ENCODE measurements at regions not wholly inside any gene's neighbourhood (a gene's known extent, or its start where the extent isn't known, plus 50 kb on each side); places are given as distances from the start of the nearest gene placed in this dataset.
A peak's percentile ranks its signal among the peaks of the same experiment; 100 is the strongest.
"Not testable (repeated sequence)": the region's sequence is repeated elsewhere in the genome, so short reads cannot be mapped to it uniquely, and the experiment has no call there.

DNA sequence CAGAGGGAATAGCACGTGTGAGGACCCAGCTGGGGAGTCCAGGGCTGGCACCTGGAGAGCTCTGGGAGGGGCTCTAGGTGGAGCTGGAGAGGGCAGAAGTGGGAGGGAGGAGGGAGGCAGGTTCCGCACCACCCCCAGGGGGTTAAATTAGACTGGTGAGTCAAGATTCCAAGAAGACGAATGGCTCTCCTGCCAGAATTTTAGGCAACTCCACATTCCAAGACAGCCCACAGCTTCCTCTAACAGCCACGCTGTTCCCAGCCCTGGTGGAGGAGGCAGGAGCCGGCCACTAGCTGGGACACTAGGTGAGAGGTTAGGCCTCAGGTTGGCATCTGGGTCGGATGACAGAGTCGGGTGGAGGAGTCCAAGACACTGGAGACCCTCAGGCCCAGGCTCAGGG lies 60.2 kb downstream of the TFAP2C start:
- no peak for DNase-seq

- peak; percentile 30 for DNase-seq
Observed at GRCh38 chr20:56689852-56690485, 60.9 kb downstream of the TFAP2C start.

- peak; percentile 66 for DNase-seq
Observed at GRCh38 chr20:56690531-56691175, 61.5 kb downstream of the TFAP2C start.

- DNase-seq: no peak
Observed at GRCh38 chr20:56691325-56691998, 62.4 kb downstream of the TFAP2C start.

GRCh38 chr20:56693217-56693616 lies 64.1 kb downstream of the TFAP2C start:
- DNase-seq: no peak

GRCh38 chr20:56697476-56697875 lies 68.4 kb downstream of the TFAP2C start:
- DNase-seq: no peak

DNA sequence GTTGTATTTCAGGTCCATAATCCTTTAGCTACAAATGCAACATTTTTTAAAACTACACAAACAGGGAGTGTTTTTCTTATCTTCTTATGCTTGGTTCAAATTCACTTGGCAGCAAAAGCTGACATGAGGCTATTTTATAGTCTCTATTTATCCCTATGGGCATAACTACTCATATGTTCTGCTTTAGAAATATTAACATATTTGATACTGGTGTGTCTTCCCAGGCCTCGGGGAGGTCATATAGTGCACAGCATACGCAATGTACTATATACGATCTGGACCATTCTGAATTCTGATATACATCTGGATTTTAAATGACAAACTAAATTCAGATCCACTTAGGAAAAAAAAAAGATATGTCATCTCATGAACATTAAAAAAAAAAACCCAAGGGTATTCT lies 69.2 kb downstream of the TFAP2C start:
- DNase-seq: no peak

DNA sequence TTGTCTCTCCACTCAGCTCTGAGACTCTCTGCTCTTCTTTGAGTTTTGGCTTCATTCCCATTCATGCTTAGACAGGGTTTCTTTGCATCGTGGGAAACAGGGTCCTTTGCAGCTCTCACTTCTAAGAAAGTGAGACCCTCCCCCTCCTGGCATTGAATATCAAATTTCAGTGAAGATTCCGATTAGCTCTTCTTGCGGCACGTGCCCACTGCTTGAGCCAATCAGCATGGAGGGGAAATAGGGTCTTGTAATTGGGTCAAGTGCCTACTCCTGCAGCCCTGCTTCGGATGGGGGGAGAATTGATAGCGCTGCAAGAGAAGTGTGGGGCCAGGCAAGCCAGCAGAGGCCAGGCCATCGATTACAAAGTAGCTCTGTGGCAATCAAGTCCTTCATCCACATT lies 69.6 kb downstream of the TFAP2C start:
- DNase-seq: no peak

- DNase-seq: peak; percentile 54
Observed at GRCh38 chr20:56702931-56703840, 74.1 kb downstream of the TFAP2C start.

- DNase-seq: no peak
Observed at GRCh38 chr20:56706867-56707360, 77.8 kb downstream of the TFAP2C start.

DNA sequence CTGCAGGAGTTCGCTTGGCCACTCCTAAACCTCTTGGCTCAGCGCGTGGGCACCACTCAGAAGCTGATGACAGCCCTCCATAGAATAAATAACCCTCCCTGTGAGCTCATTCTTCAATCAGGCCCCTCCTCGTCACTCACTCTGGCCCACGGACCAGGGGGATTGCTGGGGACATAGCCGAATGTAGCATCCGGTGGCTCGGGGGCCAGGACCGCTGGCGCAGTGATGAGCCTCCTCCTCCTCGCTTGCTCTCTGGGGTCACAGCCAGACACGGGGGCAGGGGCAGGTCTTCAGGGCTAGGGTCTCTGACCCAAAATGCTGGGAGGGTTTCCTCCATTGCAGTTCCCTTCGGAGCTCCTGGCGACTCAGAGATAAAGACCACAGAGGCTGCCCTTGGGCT lies 79.9 kb downstream of the TFAP2C start:
- DNase-seq: no peak

DNA sequence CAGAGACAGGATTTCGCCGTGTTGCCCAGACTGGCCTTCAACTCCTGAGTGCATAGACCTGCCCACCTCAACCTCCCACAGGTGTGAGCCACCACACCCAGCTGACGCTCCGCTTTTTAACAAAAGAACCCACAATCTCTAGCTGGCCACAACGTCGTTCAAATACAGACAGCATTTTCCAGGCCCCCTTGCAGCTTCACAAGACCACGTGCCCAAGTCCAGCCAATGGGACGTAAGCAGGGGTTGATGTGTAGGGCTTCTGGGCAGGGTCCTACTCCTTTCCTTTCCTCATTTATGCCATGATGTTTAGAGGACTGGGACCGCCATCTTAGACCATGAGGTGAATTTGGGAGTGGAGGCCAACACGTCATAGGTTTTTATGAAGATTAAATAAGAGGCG lies 81.0 kb downstream of the TFAP2C start:
- no peak for DNase-seq

GRCh38 chr20:56710577-56710976 lies 81.5 kb downstream of the TFAP2C start:
- DNase-seq: not testable (repeated sequence)

DNA sequence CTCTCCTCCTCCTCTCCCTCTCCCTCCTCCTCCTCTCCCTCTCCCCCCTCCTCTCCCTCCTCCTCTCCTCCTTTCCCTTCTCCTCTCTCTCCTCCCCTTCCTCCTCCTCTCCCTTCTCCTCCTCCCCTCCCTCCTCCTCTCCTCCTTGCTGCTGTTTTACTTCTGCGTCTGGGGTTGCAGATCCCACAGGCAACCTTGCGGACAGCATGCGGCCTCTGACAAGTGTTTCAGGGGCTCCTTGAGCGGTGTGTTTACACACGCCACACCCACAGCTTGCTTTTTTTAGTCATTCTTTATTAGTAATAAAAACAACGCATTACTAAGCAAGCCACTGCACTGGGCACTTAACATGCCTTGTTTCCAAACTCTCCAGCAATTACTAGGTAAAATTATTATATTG lies 81.9 kb downstream of the TFAP2C start:
- DNase-seq: no peak

DNA sequence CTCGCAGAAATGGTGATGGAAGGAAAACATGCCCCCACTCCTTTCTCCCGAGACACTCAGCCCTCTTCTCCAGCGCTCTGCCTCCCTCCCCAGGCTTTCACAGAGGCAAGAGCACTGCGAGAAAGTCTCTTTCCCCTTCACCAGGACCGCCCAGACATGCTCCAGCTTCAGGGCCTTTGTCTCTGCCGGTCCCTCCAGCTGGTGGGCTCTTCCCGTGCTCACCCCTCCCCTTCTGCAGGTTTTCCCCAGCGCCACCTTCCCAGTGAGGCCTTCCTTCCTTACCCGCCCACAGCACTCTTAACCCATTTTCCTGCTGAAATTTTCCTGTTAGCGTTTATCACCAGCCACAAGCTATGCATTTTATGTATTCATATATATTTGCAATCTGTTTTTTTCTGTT lies 86.2 kb downstream of the TFAP2C start:
- no peak for DNase-seq

DNA sequence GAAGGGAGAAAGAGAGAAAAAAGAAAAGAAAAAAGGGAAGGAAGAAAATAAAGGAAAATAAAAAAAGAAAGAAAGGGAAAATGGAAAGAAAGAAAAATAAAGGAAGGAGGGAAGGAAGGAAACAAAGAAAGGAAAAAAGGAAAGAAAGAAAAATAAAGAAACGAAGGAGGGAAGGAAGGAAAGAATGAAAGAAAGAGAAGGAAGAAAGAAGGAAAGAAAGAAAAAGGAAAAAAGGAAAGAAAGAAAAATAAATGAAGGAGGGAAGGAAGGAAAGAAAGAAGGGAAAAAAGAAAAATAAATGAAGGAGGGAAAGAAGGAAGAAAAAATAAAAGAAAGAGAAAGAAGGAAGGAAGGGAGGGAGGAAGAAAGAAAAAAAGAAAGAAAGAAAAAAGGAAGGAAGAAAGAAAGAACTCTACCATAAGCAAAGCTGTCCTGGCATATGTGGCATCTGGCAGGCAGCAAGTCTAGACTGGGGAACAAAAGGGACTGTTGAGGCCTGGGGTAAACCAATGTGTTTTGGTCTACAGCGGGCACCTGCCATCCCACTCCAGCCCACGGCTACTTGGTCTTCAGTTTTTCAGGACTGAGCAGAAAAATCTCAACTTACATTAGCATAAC lies 86.9 kb downstream of the TFAP2C start:
- no peak for DNase-seq

DNA sequence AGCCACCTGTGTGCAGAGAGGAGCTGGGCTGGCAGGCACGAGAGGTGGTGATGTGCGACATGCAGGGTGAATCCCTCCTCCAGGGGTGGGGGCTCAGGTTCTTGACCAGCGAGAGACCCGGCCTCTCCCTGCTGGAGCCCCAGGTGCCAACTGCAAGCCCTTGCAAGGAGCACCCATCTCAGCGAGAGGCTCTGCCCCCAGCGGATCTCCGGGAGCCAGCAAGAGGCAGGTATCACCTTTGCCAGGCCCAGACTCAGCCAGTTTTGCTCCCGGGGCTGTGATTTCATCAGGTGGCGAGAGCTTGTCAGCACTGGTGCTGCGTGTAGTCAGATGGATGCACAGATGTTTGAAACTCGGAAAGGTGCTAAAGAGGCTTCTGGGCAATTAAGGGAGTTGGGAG lies 87.7 kb downstream of the TFAP2C start:
- peak; percentile 51 for DNase-seq

DNA sequence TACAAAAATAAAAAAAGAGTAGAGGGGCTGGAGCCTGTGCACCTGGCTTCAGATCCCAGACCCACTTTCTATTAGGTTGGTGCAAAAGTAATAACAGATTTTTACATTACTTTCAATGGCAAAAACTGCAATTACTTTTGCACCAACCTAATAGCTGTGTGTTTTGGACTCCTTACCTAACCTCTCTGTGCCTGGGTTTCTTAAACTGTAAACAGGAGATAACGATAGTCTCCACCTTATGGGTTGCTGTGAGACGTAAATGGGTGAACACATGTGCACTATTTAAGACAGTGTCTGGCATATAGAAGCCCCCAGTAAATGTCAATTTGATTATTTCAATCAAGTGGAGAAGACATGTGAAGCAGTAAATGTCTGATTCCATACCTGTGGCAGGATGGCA lies 89.7 kb downstream of the TFAP2C start:
- DNase-seq: no peak

GRCh38 chr20:56720620-56721213 lies 91.6 kb downstream of the TFAP2C start:
- DNase-seq: no peak

- DNase-seq: peak; percentile 94
Observed at GRCh38 chr20:56722042-56722441, 92.9 kb downstream of the TFAP2C start.

DNA sequence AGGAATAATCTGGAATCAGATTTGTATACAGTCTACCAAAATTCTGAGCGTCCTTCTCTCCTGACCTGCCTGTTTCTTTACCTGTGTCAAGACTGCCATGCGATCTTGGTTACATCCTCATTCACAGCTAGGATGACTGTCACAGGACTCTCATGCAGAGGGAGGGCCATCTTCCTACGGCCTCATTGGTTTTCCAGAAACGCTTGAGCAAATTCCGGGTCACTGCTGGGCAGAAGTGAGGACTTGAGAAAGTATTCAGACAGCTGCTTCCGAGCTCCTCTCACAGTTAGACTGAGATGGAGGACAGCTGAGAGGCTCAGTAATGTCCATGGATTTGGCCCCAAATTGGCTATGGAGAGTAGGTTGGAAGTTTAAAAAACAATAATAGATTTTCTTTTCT lies 94.2 kb downstream of the TFAP2C start:
- DNase-seq: no peak

- DNase-seq: no peak
Observed at GRCh38 chr20:56724241-56724757, 95.2 kb downstream of the TFAP2C start.

Data from RPMI8226 (cell line).